Neural cell (in vitro differentiated cells): ENCODE measurements at regions not wholly inside any gene's neighbourhood (a gene's known extent, or its start where the extent isn't known, plus 50 kb on each side); places are given as distances from the start of the nearest gene placed in this dataset.

Experiments
- H2AFZ ChIP-seq: fragments of 200-600, 300-800 bp; sonication (generic), shearing (Covaris generic); 2 replicates; pipeline ENCODE4 v1.6.0; 2014; ENCODE audit warnings: low read depth, mild to moderate bottlenecking, antibody characterized with exemption, low read length, moderate library complexity
- H3F3A ChIP-seq: fragments of 200-600 bp; shearing (Covaris generic); 2 replicates; pipeline ENCODE4 v1.6.1; 2016; ENCODE audit warnings: mild to moderate bottlenecking, moderate library complexity, mixed read lengths, antibody characterized with exemption, low read length; ENCODE audit not compliant: insufficient read depth, poor library complexity, severe bottlenecking
- H3K27ac ChIP-seq: fragments of 200-600, 300-800 bp; sonication (generic), shearing (Covaris generic); 2 replicates; pipeline ENCODE4 v1.5.1; 2014; ENCODE audit warnings: mild to moderate bottlenecking, low read length, moderate library complexity
- H3K27me3 ChIP-seq: fragments of 300-800, 200-600 bp; sonication (generic), shearing (Covaris generic); 2 replicates; pipeline ENCODE4 v1.6.0; 2014; ENCODE audit warnings: mild to moderate bottlenecking, low read depth, low read length, moderate library complexity; ENCODE audit not compliant: insufficient read depth
- H3K36me3 ChIP-seq: fragments of 300-800, 200-600 bp; sonication (generic), shearing (Covaris generic); 2 replicates; pipeline ENCODE4 v1.5.1; 2014; ENCODE audit warnings: mild to moderate bottlenecking, antibody characterized with exemption, low read length, moderate library complexity; ENCODE audit not compliant: insufficient read depth
- H3K4me2 ChIP-seq: fragments of 300-800, 200-600 bp; sonication (generic), shearing (Covaris generic); 2 replicates; pipeline ENCODE4 v1.6.0; 2014; ENCODE audit warnings: mild to moderate bottlenecking, low read length
- H3K4me3 ChIP-seq: fragments of 300-800, 200-600 bp; sonication (generic), shearing (Covaris generic); 2 replicates; pipeline ENCODE4 v1.5.1; 2014; ENCODE audit warnings: mild to moderate bottlenecking, low read length, moderate library complexity
- H3K79me2 ChIP-seq: fragments of 200-600 bp; shearing (Covaris generic); replicated peaks from 2 replicates; pipeline ENCODE4 v1.6.0; 2014; ENCODE audit warnings: mild to moderate bottlenecking, low read length, moderate library complexity; ENCODE audit not compliant: insufficient read depth
- H3K9ac ChIP-seq: fragments of 300-800, 200-600 bp; sonication (generic), shearing (Covaris generic); 2 replicates; pipeline ENCODE4 v1.6.1; 2016; ENCODE audit warnings: mild to moderate bottlenecking, low read length, mixed read lengths
- H3K9me2 ChIP-seq: fragments of 200-600 bp; shearing (Covaris generic); 2 replicates; pipeline ENCODE4 v1.6.1; 2016; ENCODE audit warnings: mild to moderate bottlenecking, low read length, mixed read lengths; ENCODE audit not compliant: insufficient read depth
- H3K9me3 ChIP-seq: fragments of 200-600, 300-800 bp; sonication (generic), shearing (Covaris generic); 2 replicates; pipeline ENCODE4 v1.6.1; 2016; ENCODE audit warnings: mild to moderate bottlenecking, mixed run types, low read length, moderate library complexity, mixed read lengths
- H4K20me1 ChIP-seq: fragments of 200-600 bp; shearing (Covaris generic); 2 replicates; pipeline ENCODE4 v1.6.1; 2016; ENCODE audit warnings: mild to moderate bottlenecking, mixed run types; ENCODE audit not compliant: insufficient read depth
- EP300 ChIP-seq: fragments of 450-650 bp; conservative IDR thresholded peaks from 2 replicates; pipeline ENCODE4 v1.6.1; 2014; ENCODE audit warnings: antibody characterized with exemption, mild to moderate bottlenecking, moderate library complexity; ENCODE audit not compliant: poor library complexity, severe bottlenecking
- EZH2 ChIP-seq: fragments of 200-600, 300-800 bp; shearing (Covaris generic), sonication (generic); IDR thresholded peaks from 2 replicates; pipeline ENCODE4 v1.6.1; 2014; ENCODE audit warnings: antibody characterized with exemption, low read length, borderline replicate concordance, mild to moderate bottlenecking; ENCODE audit not compliant: insufficient read depth, poor library complexity, severe bottlenecking
- MXI1 ChIP-seq: fragments of 450-650 bp; conservative IDR thresholded peaks from 2 replicates; pipeline ENCODE4 v1.6.1; 2014; ENCODE audit warnings: antibody characterized with exemption, mild to moderate bottlenecking; ENCODE audit not compliant: poor library complexity, severe bottlenecking
- POLR2AphosphoS5 ChIP-seq: IDR thresholded peaks from 2 replicates; pipeline ENCODE4 v1.6.1; 2012
- RAD21 ChIP-seq: fragments of 450-650 bp; conservative IDR thresholded peaks from 2 replicates; pipeline ENCODE4 v1.6.1; 2014; ENCODE audit warnings: antibody characterized with exemption, mild to moderate bottlenecking, moderate library complexity
- SMC3 ChIP-seq: fragments of 450-650 bp; conservative IDR thresholded peaks from 2 replicates; pipeline ENCODE4 v1.6.1; 2014; ENCODE audit warnings: antibody characterized with exemption, mild to moderate bottlenecking, moderate library complexity; ENCODE audit not compliant: poor library complexity
- TAF1 ChIP-seq: IDR thresholded peaks from 2 replicates; pipeline ENCODE4 v1.6.1; 2012; ENCODE audit warnings: low read depth
- TF ChIP-seq, protein P1 (sequence below): IDR thresholded peaks from 2 replicates; pipeline ENCODE4 v1.6.1; 2012; ENCODE audit warnings: borderline replicate concordance
- TF ChIP-seq, protein P2 (sequence below): fragments of 450-650 bp; IDR thresholded peaks from 2 replicates; pipeline ENCODE4 v1.5.1; 2014; ENCODE audit warnings: antibody characterized with exemption, mild to moderate bottlenecking, moderate library complexity; ENCODE audit not compliant: poor library complexity, severe bottlenecking

DNA sequence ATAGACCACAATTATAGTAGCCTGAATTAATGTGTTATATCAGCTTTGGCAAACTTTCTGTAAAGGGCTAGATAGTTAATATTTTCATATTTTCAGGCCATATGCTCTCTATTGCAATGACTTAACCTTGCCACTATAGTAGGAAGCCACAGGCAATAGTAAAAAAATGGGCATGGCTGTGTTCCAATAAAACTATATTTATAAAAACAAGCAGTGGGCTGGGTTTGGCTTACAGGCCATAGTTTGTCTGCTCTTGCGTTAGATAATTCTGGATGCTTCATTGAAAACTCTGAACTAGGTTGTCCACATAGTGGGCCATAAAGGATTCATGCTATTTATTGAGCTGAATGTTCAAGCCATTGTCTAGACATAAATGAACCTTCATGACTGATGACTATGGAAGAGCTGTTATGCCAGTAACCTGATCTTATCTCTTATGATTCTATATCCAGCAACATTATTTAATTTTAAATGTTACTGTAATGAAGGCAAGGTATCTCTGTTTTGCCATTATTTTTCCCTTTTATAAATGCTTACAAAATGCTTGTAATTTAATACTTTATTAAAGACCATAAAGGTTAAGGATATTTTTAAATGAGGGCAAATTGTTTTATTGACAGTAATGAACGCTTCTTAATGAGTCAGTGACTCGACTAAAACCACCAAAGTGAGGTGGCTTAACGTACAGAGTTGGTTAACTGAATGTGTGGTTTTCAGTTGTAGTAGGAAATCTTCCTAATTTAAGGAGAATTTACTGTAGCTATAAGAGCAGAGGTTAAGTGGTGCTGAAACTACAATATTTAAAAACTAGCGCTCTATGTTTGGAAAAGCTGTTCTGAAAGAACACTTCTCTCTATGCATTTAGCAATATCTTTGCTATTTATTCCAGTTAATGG, 560.6 kb downstream of the PRR16 start:
- Histone ChIP-seq H2AFZ (no peak overlapping the region), H3K4me2 (no peak overlapping the region), H3K27me3 (no peaks in the 10 kb centered on the region), H3K79me2 (no peaks in the 10 kb centered on the region), H3K4me3 (no peak overlapping the region), H3K36me3 (no peaks in the 10 kb centered on the region), H3K27ac (no peak overlapping the region), H3F3A (no peaks in the 10 kb centered on the region), H3K9ac (no peak overlapping the region), H3K9me2 (no peaks in the 10 kb centered on the region), H4K20me1 (no peaks in the 10 kb centered on the region), H3K9me3 (no peaks in the 10 kb centered on the region)
- no peak for TF ChIP-seq POLR2AphosphoS5
- TF ChIP-seq SMC3 = no peak
- TF ChIP-seq, protein P1, sequence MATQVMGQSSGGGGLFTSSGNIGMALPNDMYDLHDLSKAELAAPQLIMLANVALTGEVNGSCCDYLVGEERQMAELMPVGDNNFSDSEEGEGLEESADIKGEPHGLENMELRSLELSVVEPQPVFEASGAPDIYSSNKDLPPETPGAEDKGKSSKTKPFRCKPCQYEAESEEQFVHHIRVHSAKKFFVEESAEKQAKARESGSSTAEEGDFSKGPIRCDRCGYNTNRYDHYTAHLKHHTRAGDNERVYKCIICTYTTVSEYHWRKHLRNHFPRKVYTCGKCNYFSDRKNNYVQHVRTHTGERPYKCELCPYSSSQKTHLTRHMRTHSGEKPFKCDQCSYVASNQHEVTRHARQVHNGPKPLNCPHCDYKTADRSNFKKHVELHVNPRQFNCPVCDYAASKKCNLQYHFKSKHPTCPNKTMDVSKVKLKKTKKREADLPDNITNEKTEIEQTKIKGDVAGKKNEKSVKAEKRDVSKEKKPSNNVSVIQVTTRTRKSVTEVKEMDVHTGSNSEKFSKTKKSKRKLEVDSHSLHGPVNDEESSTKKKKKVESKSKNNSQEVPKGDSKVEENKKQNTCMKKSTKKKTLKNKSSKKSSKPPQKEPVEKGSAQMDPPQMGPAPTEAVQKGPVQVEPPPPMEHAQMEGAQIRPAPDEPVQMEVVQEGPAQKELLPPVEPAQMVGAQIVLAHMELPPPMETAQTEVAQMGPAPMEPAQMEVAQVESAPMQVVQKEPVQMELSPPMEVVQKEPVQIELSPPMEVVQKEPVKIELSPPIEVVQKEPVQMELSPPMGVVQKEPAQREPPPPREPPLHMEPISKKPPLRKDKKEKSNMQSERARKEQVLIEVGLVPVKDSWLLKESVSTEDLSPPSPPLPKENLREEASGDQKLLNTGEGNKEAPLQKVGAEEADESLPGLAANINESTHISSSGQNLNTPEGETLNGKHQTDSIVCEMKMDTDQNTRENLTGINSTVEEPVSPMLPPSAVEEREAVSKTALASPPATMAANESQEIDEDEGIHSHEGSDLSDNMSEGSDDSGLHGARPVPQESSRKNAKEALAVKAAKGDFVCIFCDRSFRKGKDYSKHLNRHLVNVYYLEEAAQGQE = no peak
- TF ChIP-seq TAF1 = no peak
- TF ChIP-seq MXI1 = no peak
- TF ChIP-seq RAD21 = no peak
- no peak for TF ChIP-seq EZH2
- no peak for TF ChIP-seq EP300
- TF ChIP-seq, protein P2, sequence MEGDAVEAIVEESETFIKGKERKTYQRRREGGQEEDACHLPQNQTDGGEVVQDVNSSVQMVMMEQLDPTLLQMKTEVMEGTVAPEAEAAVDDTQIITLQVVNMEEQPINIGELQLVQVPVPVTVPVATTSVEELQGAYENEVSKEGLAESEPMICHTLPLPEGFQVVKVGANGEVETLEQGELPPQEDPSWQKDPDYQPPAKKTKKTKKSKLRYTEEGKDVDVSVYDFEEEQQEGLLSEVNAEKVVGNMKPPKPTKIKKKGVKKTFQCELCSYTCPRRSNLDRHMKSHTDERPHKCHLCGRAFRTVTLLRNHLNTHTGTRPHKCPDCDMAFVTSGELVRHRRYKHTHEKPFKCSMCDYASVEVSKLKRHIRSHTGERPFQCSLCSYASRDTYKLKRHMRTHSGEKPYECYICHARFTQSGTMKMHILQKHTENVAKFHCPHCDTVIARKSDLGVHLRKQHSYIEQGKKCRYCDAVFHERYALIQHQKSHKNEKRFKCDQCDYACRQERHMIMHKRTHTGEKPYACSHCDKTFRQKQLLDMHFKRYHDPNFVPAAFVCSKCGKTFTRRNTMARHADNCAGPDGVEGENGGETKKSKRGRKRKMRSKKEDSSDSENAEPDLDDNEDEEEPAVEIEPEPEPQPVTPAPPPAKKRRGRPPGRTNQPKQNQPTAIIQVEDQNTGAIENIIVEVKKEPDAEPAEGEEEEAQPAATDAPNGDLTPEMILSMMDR = no peak

GRCh38 chr5:121025671-121026070, 561.6 kb downstream of the PRR16 start:
- no peak overlapping the region for H3K4me2 ChIP-seq
- no peak overlapping the region for H3K4me3 ChIP-seq
- H4K20me1 ChIP-seq = no peaks in the 10 kb centered on the region
- no peaks in the 10 kb centered on the region for H3K9me3 ChIP-seq
- H3K27me3 ChIP-seq = no peaks in the 10 kb centered on the region
- no peaks in the 10 kb centered on the region for H3K36me3 ChIP-seq
- H3K9me2 ChIP-seq = no peaks in the 10 kb centered on the region
- H3K9ac ChIP-seq = no peak overlapping the region
- no peak overlapping the region for H3K27ac ChIP-seq
- no peaks in the 10 kb centered on the region for H3K79me2 ChIP-seq
- TF ChIP-seq MXI1 (no peak), SMC3 (no peak), EP300 (no peak), EZH2 (no peak), POLR2AphosphoS5 (no peak), TAF1 (no peak), RAD21 (no peak)
- TF ChIP-seq, protein P1 = no peak
- TF ChIP-seq, protein P2 = no peak
- H3F3A ChIP-seq = no peaks in the 10 kb centered on the region
- H2AFZ ChIP-seq = no peak overlapping the region
